ENCODE measurements at regions not wholly inside any gene's neighbourhood (a gene's known extent, or its start where the extent isn't known, plus 50 kb on each side); places are given as distances from the start of the nearest gene placed in this dataset.

DNA sequence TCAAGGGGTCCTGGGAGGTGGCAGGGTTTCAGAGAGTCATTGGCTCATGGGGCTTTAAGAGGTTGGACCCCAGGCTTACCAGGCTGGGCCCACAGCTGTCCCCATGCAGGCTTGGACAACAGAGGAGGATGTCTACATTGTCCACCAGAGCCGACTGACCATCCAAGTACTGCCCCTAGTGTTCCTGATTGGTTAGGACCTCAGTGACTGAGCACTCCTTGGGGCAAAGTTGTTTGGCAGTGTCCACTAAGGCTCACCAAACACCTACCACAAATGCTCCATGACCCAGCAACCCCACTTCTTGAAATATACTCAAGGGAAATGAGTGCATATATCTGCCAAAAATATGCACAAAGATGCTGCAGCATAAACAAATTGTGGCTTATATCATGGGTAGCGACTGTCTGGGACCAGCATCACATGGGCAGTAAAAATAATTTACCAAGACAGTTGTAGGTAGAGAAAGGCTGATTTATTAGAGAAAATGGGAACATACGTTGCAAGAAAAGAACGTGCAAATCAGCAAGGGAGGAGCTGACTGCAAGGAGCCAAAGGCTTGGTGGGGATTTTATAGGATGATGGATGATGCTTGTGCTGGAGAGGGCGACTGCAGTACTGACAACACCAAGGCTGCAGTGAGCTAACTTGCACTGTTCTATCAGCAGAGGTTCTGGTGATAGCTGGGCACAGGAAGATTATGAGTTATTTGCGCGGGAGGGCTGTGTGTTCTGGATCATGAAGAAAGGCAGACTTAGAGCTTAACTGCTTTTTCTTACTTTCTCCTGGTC is 265.2 kb downstream of the GADD45G start:
- H3K27ac ChIP-seq (ENCODE audit: low read length) = no peak overlapping the region
- no peaks in the 10 kb centered on the region for H3K79me2 ChIP-seq (ENCODE audit: low read length)
- H3K9me3 ChIP-seq (replicated peaks; ENCODE audit: insufficient read depth, low read length) = no peaks in the 10 kb centered on the region
- TF ChIP-seq EZH2phosphoT487 (IDR thresholded peaks at IDR 0.05; ENCODE audit: low read length) = no peak
- TF ChIP-seq, protein P1, sequence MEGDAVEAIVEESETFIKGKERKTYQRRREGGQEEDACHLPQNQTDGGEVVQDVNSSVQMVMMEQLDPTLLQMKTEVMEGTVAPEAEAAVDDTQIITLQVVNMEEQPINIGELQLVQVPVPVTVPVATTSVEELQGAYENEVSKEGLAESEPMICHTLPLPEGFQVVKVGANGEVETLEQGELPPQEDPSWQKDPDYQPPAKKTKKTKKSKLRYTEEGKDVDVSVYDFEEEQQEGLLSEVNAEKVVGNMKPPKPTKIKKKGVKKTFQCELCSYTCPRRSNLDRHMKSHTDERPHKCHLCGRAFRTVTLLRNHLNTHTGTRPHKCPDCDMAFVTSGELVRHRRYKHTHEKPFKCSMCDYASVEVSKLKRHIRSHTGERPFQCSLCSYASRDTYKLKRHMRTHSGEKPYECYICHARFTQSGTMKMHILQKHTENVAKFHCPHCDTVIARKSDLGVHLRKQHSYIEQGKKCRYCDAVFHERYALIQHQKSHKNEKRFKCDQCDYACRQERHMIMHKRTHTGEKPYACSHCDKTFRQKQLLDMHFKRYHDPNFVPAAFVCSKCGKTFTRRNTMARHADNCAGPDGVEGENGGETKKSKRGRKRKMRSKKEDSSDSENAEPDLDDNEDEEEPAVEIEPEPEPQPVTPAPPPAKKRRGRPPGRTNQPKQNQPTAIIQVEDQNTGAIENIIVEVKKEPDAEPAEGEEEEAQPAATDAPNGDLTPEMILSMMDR (IDR thresholded peaks at IDR 0.05; ENCODE audit: low read length) = no peak
- TF ChIP-seq EZH2 (optimal IDR thresholded peaks at IDR 0.05; ENCODE audit: low read depth, low read length) = no peak
- no peak overlapping the region for H3K4me2 ChIP-seq (ENCODE audit: low read depth, low read length)
- H3K4me1 ChIP-seq (ENCODE audit: low read length) = no peaks in the 10 kb centered on the region
- H3K9ac ChIP-seq (ENCODE audit: low read length) = no peak overlapping the region
- DNase-seq = no peak
- H2AFZ ChIP-seq (ENCODE audit: low read length) = no peak overlapping the region
- H3K9me2 ChIP-seq (replicated peaks; ENCODE audit: insufficient read depth, low read length) = no peaks in the 10 kb centered on the region
- no peaks in the 10 kb centered on the region for H3K27me3 ChIP-seq (replicated peaks; ENCODE audit: insufficient read depth, low read length)
- no peaks in the 10 kb centered on the region for H4K20me1 ChIP-seq (ENCODE audit: insufficient read depth, low read length)
- no peaks in the 10 kb centered on the region for H3K36me3 ChIP-seq (replicated peaks; ENCODE audit: insufficient read depth, low read length)
- no peak overlapping the region for H3K4me3 ChIP-seq (ENCODE audit: low read length)
- H3F3A ChIP-seq (ENCODE audit: insufficient read depth, low read length) = no peaks in the 10 kb centered on the region

DNA sequence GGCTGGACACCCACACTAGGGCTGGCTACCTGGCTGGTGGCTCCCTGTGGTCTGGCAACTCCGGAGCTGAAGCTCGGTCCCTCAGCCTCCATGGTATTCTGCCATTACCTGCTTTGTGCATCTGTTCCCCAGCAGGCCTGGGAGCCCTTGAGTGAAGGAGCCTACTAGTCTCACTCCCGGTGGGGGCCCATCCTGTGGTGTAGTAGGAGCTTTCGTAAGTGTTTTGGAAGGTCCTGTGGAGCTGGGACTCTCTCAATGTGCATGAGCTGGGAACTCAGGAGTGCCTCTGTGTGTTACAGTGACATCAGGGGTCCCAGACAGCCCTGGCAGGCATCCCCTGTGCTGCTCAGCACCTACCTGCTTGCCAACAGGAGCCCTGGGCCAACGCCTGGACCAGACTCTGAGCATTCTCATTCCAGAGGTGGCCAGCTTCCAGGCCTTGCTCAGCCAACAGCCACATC is 267.1 kb downstream of the GADD45G start:
- no peaks in the 10 kb centered on the region for H3K9me2 ChIP-seq (replicated peaks; ENCODE audit: insufficient read depth, low read length)
- H3K9ac ChIP-seq (ENCODE audit: low read length) = no peak overlapping the region
- TF ChIP-seq, protein P1 (IDR thresholded peaks at IDR 0.05; ENCODE audit: low read length) = no peak
- TF ChIP-seq EZH2 (optimal IDR thresholded peaks at IDR 0.05; ENCODE audit: low read depth, low read length) (no peak), EZH2phosphoT487 (IDR thresholded peaks at IDR 0.05; ENCODE audit: low read length) (no peak)
- no peak for DNase-seq
- no peak overlapping the region for H3K4me3 ChIP-seq (ENCODE audit: low read length)
- H3K27me3 ChIP-seq (replicated peaks; ENCODE audit: insufficient read depth, low read length) = no peaks in the 10 kb centered on the region
- no peaks in the 10 kb centered on the region for H3K4me1 ChIP-seq (ENCODE audit: low read length)
- H3K27ac ChIP-seq (ENCODE audit: low read length) = no peak overlapping the region
- H3K36me3 ChIP-seq (replicated peaks; ENCODE audit: insufficient read depth, low read length) = no peaks in the 10 kb centered on the region
- no peak overlapping the region for H3K4me2 ChIP-seq (ENCODE audit: low read depth, low read length)
- H2AFZ ChIP-seq (ENCODE audit: low read length) = no peak overlapping the region
- no peaks in the 10 kb centered on the region for H3K9me3 ChIP-seq (replicated peaks; ENCODE audit: insufficient read depth, low read length)
- H3F3A ChIP-seq (ENCODE audit: insufficient read depth, low read length) = no peaks in the 10 kb centered on the region
- H4K20me1 ChIP-seq (ENCODE audit: insufficient read depth, low read length) = no peaks in the 10 kb centered on the region
- H3K79me2 ChIP-seq (ENCODE audit: low read length) = no peaks in the 10 kb centered on the region

DNA sequence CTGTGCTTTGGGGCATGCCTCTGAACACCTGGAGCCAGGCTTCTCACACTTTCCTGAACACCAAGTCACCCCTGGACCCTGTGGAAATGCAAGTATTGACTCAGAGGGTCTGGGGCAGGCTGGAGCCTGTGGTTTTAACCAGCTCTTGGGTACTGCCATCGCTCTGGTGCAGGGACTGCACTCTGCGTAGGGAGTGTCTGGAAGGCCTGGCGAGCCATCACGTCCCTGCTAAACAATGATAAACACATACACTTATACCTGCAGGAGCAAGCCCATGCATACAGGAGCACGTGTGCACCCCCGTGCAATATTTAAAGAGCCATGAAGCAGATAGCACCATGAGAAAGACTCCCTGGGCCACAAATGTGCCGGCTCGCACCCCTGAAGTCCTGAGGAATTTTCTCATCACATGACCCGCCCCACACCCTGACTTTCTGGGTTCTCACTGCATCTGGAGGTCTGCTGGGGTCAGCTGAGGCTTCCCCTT is 267.7 kb downstream of the GADD45G start:
- TF ChIP-seq, protein P1 (IDR thresholded peaks at IDR 0.05; ENCODE audit: low read length) = no peak
- TF ChIP-seq EZH2phosphoT487 (IDR thresholded peaks at IDR 0.05; ENCODE audit: low read length) (no peak), EZH2 (optimal IDR thresholded peaks at IDR 0.05; ENCODE audit: low read depth, low read length) (no peak)
- Histone ChIP-seq H2AFZ (ENCODE audit: low read length) (no peak overlapping the region), H4K20me1 (ENCODE audit: insufficient read depth, low read length) (no peaks in the 10 kb centered on the region), H3K4me1 (ENCODE audit: low read length) (no peaks in the 10 kb centered on the region), H3K9me2 (replicated peaks; ENCODE audit: insufficient read depth, low read length) (no peaks in the 10 kb centered on the region), H3K27me3 (replicated peaks; ENCODE audit: insufficient read depth, low read length) (no peaks in the 10 kb centered on the region), H3K9ac (ENCODE audit: low read length) (no peak overlapping the region), H3K36me3 (replicated peaks; ENCODE audit: insufficient read depth, low read length) (no peaks in the 10 kb centered on the region), H3K27ac (ENCODE audit: low read length) (no peak overlapping the region), H3K9me3 (replicated peaks; ENCODE audit: insufficient read depth, low read length) (no peaks in the 10 kb centered on the region), H3K4me3 (ENCODE audit: low read length) (no peak overlapping the region), H3K79me2 (ENCODE audit: low read length) (no peaks in the 10 kb centered on the region), H3K4me2 (ENCODE audit: low read depth, low read length) (no peak overlapping the region), H3F3A (ENCODE audit: insufficient read depth, low read length) (no peaks in the 10 kb centered on the region)
- no peak for DNase-seq
